ENCODE measurements at regions not wholly inside any gene's neighbourhood (a gene's known extent, or its start where the extent isn't known, plus 50 kb on each side); places are given as distances from the start of the nearest gene placed in this dataset.

GRCh38 chr1:56196839-56197238 is 382.5 kb downstream of the PLPP3 start:
- no peak for TF ChIP-seq POLR2A (IDR thresholded peaks at IDR 0.05)
- TF ChIP-seq CTCF (IDR thresholded peaks at IDR 0.05) = no peak
